Neural cell (in vitro differentiated cells): ENCODE measurements at regions not wholly inside any gene's neighbourhood (a gene's known extent, or its start where the extent isn't known, plus 50 kb on each side); places are given as distances from the start of the nearest gene placed in this dataset.

Experiments used
- H2AFZ ChIP-seq: fragments of 200-600, 300-800 bp; sonication (generic), shearing (Covaris generic); 2 replicates; pipeline ENCODE4 v1.6.0; 2014; ENCODE audit warnings: low read depth, mild to moderate bottlenecking, antibody characterized with exemption, low read length, moderate library complexity
- H3F3A ChIP-seq: fragments of 200-600 bp; shearing (Covaris generic); 2 replicates; pipeline ENCODE4 v1.6.1; 2016; ENCODE audit warnings: mild to moderate bottlenecking, moderate library complexity, mixed read lengths, antibody characterized with exemption, low read length; ENCODE audit not compliant: insufficient read depth, poor library complexity, severe bottlenecking
- H3K27ac ChIP-seq: fragments of 200-600, 300-800 bp; sonication (generic), shearing (Covaris generic); 2 replicates; pipeline ENCODE4 v1.5.1; 2014; ENCODE audit warnings: mild to moderate bottlenecking, low read length, moderate library complexity
- H3K27me3 ChIP-seq: fragments of 300-800, 200-600 bp; sonication (generic), shearing (Covaris generic); 2 replicates; pipeline ENCODE4 v1.6.0; 2014; ENCODE audit warnings: mild to moderate bottlenecking, low read depth, low read length, moderate library complexity; ENCODE audit not compliant: insufficient read depth
- H3K36me3 ChIP-seq: fragments of 300-800, 200-600 bp; sonication (generic), shearing (Covaris generic); 2 replicates; pipeline ENCODE4 v1.5.1; 2014; ENCODE audit warnings: mild to moderate bottlenecking, antibody characterized with exemption, low read length, moderate library complexity; ENCODE audit not compliant: insufficient read depth
- H3K4me2 ChIP-seq: fragments of 300-800, 200-600 bp; sonication (generic), shearing (Covaris generic); 2 replicates; pipeline ENCODE4 v1.6.0; 2014; ENCODE audit warnings: mild to moderate bottlenecking, low read length
- H3K4me3 ChIP-seq: fragments of 300-800, 200-600 bp; sonication (generic), shearing (Covaris generic); 2 replicates; pipeline ENCODE4 v1.5.1; 2014; ENCODE audit warnings: mild to moderate bottlenecking, low read length, moderate library complexity
- H3K79me2 ChIP-seq: fragments of 200-600 bp; shearing (Covaris generic); replicated peaks from 2 replicates; pipeline ENCODE4 v1.6.0; 2014; ENCODE audit warnings: mild to moderate bottlenecking, low read length, moderate library complexity; ENCODE audit not compliant: insufficient read depth
- H3K9ac ChIP-seq: fragments of 300-800, 200-600 bp; sonication (generic), shearing (Covaris generic); 2 replicates; pipeline ENCODE4 v1.6.1; 2016; ENCODE audit warnings: mild to moderate bottlenecking, low read length, mixed read lengths
- H3K9me2 ChIP-seq: fragments of 200-600 bp; shearing (Covaris generic); 2 replicates; pipeline ENCODE4 v1.6.1; 2016; ENCODE audit warnings: mild to moderate bottlenecking, low read length, mixed read lengths; ENCODE audit not compliant: insufficient read depth
- H3K9me3 ChIP-seq: fragments of 200-600, 300-800 bp; sonication (generic), shearing (Covaris generic); 2 replicates; pipeline ENCODE4 v1.6.1; 2016; ENCODE audit warnings: mild to moderate bottlenecking, mixed run types, low read length, moderate library complexity, mixed read lengths
- H4K20me1 ChIP-seq: fragments of 200-600 bp; shearing (Covaris generic); 2 replicates; pipeline ENCODE4 v1.6.1; 2016; ENCODE audit warnings: mild to moderate bottlenecking, mixed run types; ENCODE audit not compliant: insufficient read depth
- CTCF ChIP-seq: fragments of 450-650 bp; IDR thresholded peaks from 2 replicates; pipeline ENCODE4 v1.5.1; 2014; ENCODE audit warnings: antibody characterized with exemption, mild to moderate bottlenecking, moderate library complexity; ENCODE audit not compliant: poor library complexity, severe bottlenecking
- EP300 ChIP-seq: fragments of 450-650 bp; conservative IDR thresholded peaks from 2 replicates; pipeline ENCODE4 v1.6.1; 2014; ENCODE audit warnings: antibody characterized with exemption, mild to moderate bottlenecking, moderate library complexity; ENCODE audit not compliant: poor library complexity, severe bottlenecking
- EZH2 ChIP-seq: fragments of 200-600, 300-800 bp; shearing (Covaris generic), sonication (generic); IDR thresholded peaks from 2 replicates; pipeline ENCODE4 v1.6.1; 2014; ENCODE audit warnings: antibody characterized with exemption, low read length, borderline replicate concordance, mild to moderate bottlenecking; ENCODE audit not compliant: insufficient read depth, poor library complexity, severe bottlenecking
- MXI1 ChIP-seq: fragments of 450-650 bp; conservative IDR thresholded peaks from 2 replicates; pipeline ENCODE4 v1.6.1; 2014; ENCODE audit warnings: antibody characterized with exemption, mild to moderate bottlenecking; ENCODE audit not compliant: poor library complexity, severe bottlenecking
- POLR2AphosphoS5 ChIP-seq: IDR thresholded peaks from 2 replicates; pipeline ENCODE4 v1.6.1; 2012
- RAD21 ChIP-seq: fragments of 450-650 bp; conservative IDR thresholded peaks from 2 replicates; pipeline ENCODE4 v1.6.1; 2014; ENCODE audit warnings: antibody characterized with exemption, mild to moderate bottlenecking, moderate library complexity
- REST ChIP-seq: IDR thresholded peaks from 2 replicates; pipeline ENCODE4 v1.6.1; 2012; ENCODE audit warnings: borderline replicate concordance
- SMC3 ChIP-seq: fragments of 450-650 bp; conservative IDR thresholded peaks from 2 replicates; pipeline ENCODE4 v1.6.1; 2014; ENCODE audit warnings: antibody characterized with exemption, mild to moderate bottlenecking, moderate library complexity; ENCODE audit not compliant: poor library complexity
- TAF1 ChIP-seq: IDR thresholded peaks from 2 replicates; pipeline ENCODE4 v1.6.1; 2012; ENCODE audit warnings: low read depth

GRCh38 chr9:27963836-27964235 lies 390.6 kb upstream of the C9orf72 start:
- TF ChIP-seq REST (no peak), TAF1 (no peak), EP300 (no peak), CTCF (no peak), POLR2AphosphoS5 (no peak)
- H3F3A ChIP-seq = no peaks in the 10 kb centered on the region
- H4K20me1 ChIP-seq = no peaks in the 10 kb centered on the region
- no peak overlapping the region for H3K4me2 ChIP-seq
- peaks cover 3% of the 10 kb centered on the region for H3K9me3 ChIP-seq
- no peaks in the 10 kb centered on the region for H3K79me2 ChIP-seq
- H3K9me2 ChIP-seq = no peaks in the 10 kb centered on the region
- H3K36me3 ChIP-seq = no peaks in the 10 kb centered on the region
- no peak overlapping the region for H3K9ac ChIP-seq
- no peaks in the 10 kb centered on the region for H3K27me3 ChIP-seq
- H3K4me3 ChIP-seq = no peak overlapping the region
- no peak overlapping the region for H3K27ac ChIP-seq
- H2AFZ ChIP-seq = no peak overlapping the region

GRCh38 chr9:27967210-27967609 lies 393.9 kb upstream of the C9orf72 start:
- no peaks in the 10 kb centered on the region for H3K27me3 ChIP-seq
- H3K9me3 ChIP-seq = peaks cover 3% of the 10 kb centered on the region
- H4K20me1 ChIP-seq = no peaks in the 10 kb centered on the region
- H3K9ac ChIP-seq = no peak overlapping the region
- no peaks in the 10 kb centered on the region for H3K9me2 ChIP-seq
- no peaks in the 10 kb centered on the region for H3F3A ChIP-seq
- H3K4me2 ChIP-seq = no peak overlapping the region
- TF ChIP-seq EZH2 = no peak
- TF ChIP-seq RAD21 = no peak
- no peak for TF ChIP-seq EP300
- TF ChIP-seq MXI1 = no peak
- no peak for TF ChIP-seq SMC3
- no peak for TF ChIP-seq POLR2AphosphoS5
- no peak for TF ChIP-seq CTCF
- TF ChIP-seq REST = no peak
- TF ChIP-seq TAF1 = no peak
- no peak overlapping the region for H3K4me3 ChIP-seq
- H3K27ac ChIP-seq = no peak overlapping the region
- H2AFZ ChIP-seq = no peak overlapping the region
- H3K79me2 ChIP-seq = no peaks in the 10 kb centered on the region
- H3K36me3 ChIP-seq = no peaks in the 10 kb centered on the region
